ENCODE measurements at regions not wholly inside any gene's neighbourhood (a gene's known extent, or its start where the extent isn't known, plus 50 kb on each side); places are given as distances from the start of the nearest gene placed in this dataset.

GRCh38 chr18:4677006-4677405, 221.9 kb upstream of the DLGAP1 start:
- no peak overlapping the region for H3K9ac ChIP-seq (ENCODE audit: low read length)

GRCh38 chr18:4672162-4672561, 217.1 kb upstream of the DLGAP1 start:
- Histone ChIP-seq H3K9me3 (ENCODE audit: control extremely low read depth in 1 of 3, control insufficient read depth in 2 of 3, insufficient read depth in 1 of 3, low read length in 2 of 3) (peaks cover 1 to 2% (median 2%) of the 10 kb centered on the region in 3 donors), H3K4me2 (replicated peaks; ENCODE audit: low read depth, low read length, poor library complexity, severe bottlenecking) (no peak overlapping the region), H3K27ac (ENCODE audit: low read length in 2 of 2) (no peak overlapping the region), H3K4me1 (ENCODE audit: control insufficient read depth in 2 of 2, insufficient read depth in 2 of 2, low read length in 2 of 2) (no peaks in the 10 kb centered on the region), H4K20me1 (ENCODE audit: control insufficient read depth, insufficient read depth, low read length, poor library complexity, severe bottlenecking) (no peaks in the 10 kb centered on the region), H2AFZ (ENCODE audit: insufficient read depth, low read depth, low read length, poor library complexity, severe bottlenecking) (no peak overlapping the region), H3K9ac (ENCODE audit: low read length) (no peak overlapping the region), H3K27me3 (replicated peaks in 1 of 4; ENCODE audit: control extremely low read depth in 1 of 4, control insufficient read depth in 3 of 4, insufficient read depth in 4 of 4, low read length in 3 of 4) (no peaks in the 10 kb centered on the region), H3K79me2 (ENCODE audit: control insufficient read depth, insufficient read depth, low read length) (no peaks in the 10 kb centered on the region), H3K4me3 (ENCODE audit: control extremely low read depth in 1 of 5, extremely low read depth in 1 of 5, insufficient read depth in 1 of 5, low read depth in 2 of 5, low read length in 4 of 5) (no peak overlapping the region), H3K36me3 (replicated peaks in 1 of 2; ENCODE audit: control extremely low read depth in 1 of 2, control insufficient read depth in 1 of 2, extremely low read depth in 1 of 2, insufficient read depth in 2 of 2, low read length in 1 of 2) (no peaks in the 10 kb centered on the region)
- no peak overlapping the region for H3K27ac Mint-ChIP-seq
- WGBS (ENCODE audit: insufficient coverage): 57% methylated on average over 1 of the region's 6 CpGs
- H3K9me3 Mint-ChIP-seq (ENCODE audit: insufficient read depth): peaks cover 12% of the 10 kb centered on the region
- no peak for TF ChIP-seq CTCF (IDR thresholded peaks at IDR 0.05)
- TF ChIP-seq EZH2 (IDR thresholded peaks at IDR 0.05; ENCODE audit: borderline replicate concordance, insufficient read depth, low read depth, low read length, poor library complexity, severe bottlenecking): no peak
- H3K4me3 Mint-ChIP-seq: no peak overlapping the region
- ChIA-PET POLR2A (no interaction called here), CTCF (no interaction called here)
- intact Hi-C loops (cut with micrococcal nuclease): no loop called here
- DNase-seq: no peak
- no peaks in the 10 kb centered on the region for H3K27me3 Mint-ChIP-seq
- no peaks in the 10 kb centered on the region for H3K4me1 Mint-ChIP-seq
- no peak for ATAC-seq (ENCODE audit: low read depth)

More at GRCh38 chr18:4677006-4677405, 221.9 kb upstream of the DLGAP1 start:
- H3K36me3 ChIP-seq (replicated peaks in 1 of 2; ENCODE audit: control extremely low read depth in 1 of 2, control insufficient read depth in 1 of 2, extremely low read depth in 1 of 2, insufficient read depth in 2 of 2, low read length in 1 of 2): no peaks in the 10 kb centered on the region
- H3K9me3 ChIP-seq (ENCODE audit: control extremely low read depth in 1 of 3, control insufficient read depth in 2 of 3, insufficient read depth in 1 of 3, low read length in 2 of 3): peaks cover 0 to 10% (median 0%) of the 10 kb centered on the region in 3 donors
- no peaks in the 10 kb centered on the region for H3K27me3 Mint-ChIP-seq
- ChIA-PET CTCF (no interaction called here), POLR2A (no interaction called here)
- no peaks in the 10 kb centered on the region for H3K79me2 ChIP-seq (ENCODE audit: control insufficient read depth, insufficient read depth, low read length)
- peaks cover 2% of the 10 kb centered on the region for H3K9me3 Mint-ChIP-seq (ENCODE audit: insufficient read depth)
- no peaks in the 10 kb centered on the region for H3K4me1 ChIP-seq (ENCODE audit: control insufficient read depth in 2 of 2, insufficient read depth in 2 of 2, low read length in 2 of 2)
- no peaks in the 10 kb centered on the region for H3K27me3 ChIP-seq (replicated peaks in 1 of 4; ENCODE audit: control extremely low read depth in 1 of 4, control insufficient read depth in 3 of 4, insufficient read depth in 4 of 4, low read length in 3 of 4)
- H3K27ac Mint-ChIP-seq: no peak overlapping the region
- no peaks in the 10 kb centered on the region for H3K4me1 Mint-ChIP-seq
- TF ChIP-seq CTCF (IDR thresholded peaks at IDR 0.05): no peak
- no peak for ATAC-seq (ENCODE audit: low read depth)
- H4K20me1 ChIP-seq (ENCODE audit: control insufficient read depth, insufficient read depth, low read length, poor library complexity, severe bottlenecking): no peaks in the 10 kb centered on the region
- DNase-seq: no peak
- H3K4me3 ChIP-seq (ENCODE audit: control extremely low read depth in 1 of 5, extremely low read depth in 1 of 5, insufficient read depth in 1 of 5, low read depth in 2 of 5, low read length in 4 of 5): no peak overlapping the region
- intact Hi-C loops (cut with micrococcal nuclease): no loop called here
- no peak overlapping the region for H3K4me3 Mint-ChIP-seq
- no peak overlapping the region for H2AFZ ChIP-seq (ENCODE audit: insufficient read depth, low read depth, low read length, poor library complexity, severe bottlenecking)
- 69% methylated on average over 3 of the region's 3 CpGs for WGBS (ENCODE audit: insufficient coverage)
- H3K27ac ChIP-seq (ENCODE audit: low read length in 2 of 2): no peak overlapping the region
- no peak overlapping the region for H3K4me2 ChIP-seq (replicated peaks; ENCODE audit: low read depth, low read length, poor library complexity, severe bottlenecking)

All from B cell (primary cell).